ENCODE measurements at regions not wholly inside any gene's neighbourhood (a gene's known extent, or its start where the extent isn't known, plus 50 kb on each side); places are given as distances from the start of the nearest gene placed in this dataset.
"Not testable (repeated sequence)": the region's sequence is repeated elsewhere in the genome, so short reads cannot be mapped to it uniquely, and the experiment has no call there.

DNA sequence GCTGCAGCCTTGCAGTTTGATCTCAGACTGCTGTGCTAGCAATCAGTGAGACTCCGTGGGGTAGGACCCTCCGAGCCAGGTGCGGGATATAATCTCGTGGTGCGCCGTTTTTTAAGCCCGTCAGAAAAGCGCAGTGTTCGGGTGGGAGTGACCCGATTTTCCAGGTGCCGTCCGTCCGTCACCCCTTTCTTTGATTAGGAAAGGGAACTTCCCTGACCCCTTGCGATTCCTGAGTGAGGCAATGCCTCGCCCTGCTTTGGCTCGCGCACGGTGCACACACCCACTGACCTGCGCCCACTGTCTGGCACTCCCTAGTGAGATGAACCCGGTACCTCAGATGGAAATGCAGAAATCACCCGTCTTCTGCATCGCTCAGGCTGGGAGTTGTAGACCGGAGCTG is 203.2 kb downstream of the SNCAIP start:
- ATAC-seq = not testable (repeated sequence)

DNA sequence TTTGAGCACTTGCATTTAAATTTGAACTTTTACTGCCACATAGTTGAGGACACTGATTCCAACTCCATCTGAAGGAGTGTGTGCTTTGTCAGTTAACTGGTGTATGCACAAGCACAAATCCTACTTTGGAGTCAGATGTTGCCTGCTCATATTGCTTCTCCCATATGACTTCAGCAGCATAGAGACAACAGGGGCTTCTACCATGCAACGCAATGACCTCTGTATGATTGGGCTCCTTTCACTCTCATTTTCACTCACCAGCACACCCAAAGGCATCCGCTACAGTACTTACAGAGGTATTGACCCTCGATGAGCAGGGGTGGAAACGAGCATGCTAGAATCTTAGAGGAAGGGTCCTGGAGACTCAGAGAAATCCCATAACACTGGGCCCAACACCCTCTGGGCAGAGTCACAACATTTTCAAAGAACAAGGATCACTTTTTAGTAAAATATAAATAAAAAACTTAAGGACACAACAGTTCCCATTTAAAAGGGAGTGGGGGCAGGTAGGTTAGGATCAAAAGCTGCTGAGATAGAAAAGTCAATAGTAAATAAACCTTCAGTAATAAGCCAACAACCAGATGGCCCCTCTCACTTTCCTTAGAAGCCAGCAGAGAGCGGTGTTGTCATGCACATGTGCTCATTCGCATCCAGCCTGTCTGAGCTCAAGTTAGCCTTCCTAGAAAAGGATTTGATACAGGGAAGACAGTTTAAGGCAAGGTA is 203.8 kb downstream of the SNCAIP start:
- TF ChIP-seq TCF4 (CRISPR knock-in tag; IDR thresholded peaks at IDR 0.05; ENCODE audit: borderline replicate concordance) (no peak), ARNTL (CRISPR knock-in tag; IDR thresholded peaks at IDR 0.05; ENCODE audit: borderline replicate concordance, low read depth) (no peak), BACH2 (CRISPR knock-in tag; IDR thresholded peaks at IDR 0.05; ENCODE audit: borderline replicate concordance) (no peak), ZFP30 (CRISPR knock-in tag; IDR thresholded peaks at IDR 0.05) (no peak), OSR1 (CRISPR knock-in tag; IDR thresholded peaks at IDR 0.05) (no peak), RARB (CRISPR knock-in tag; IDR thresholded peaks at IDR 0.05) (no peak), SNAI2 (CRISPR knock-in tag; IDR thresholded peaks at IDR 0.05) (no peak)
- TF ChIP-seq, protein P1, sequence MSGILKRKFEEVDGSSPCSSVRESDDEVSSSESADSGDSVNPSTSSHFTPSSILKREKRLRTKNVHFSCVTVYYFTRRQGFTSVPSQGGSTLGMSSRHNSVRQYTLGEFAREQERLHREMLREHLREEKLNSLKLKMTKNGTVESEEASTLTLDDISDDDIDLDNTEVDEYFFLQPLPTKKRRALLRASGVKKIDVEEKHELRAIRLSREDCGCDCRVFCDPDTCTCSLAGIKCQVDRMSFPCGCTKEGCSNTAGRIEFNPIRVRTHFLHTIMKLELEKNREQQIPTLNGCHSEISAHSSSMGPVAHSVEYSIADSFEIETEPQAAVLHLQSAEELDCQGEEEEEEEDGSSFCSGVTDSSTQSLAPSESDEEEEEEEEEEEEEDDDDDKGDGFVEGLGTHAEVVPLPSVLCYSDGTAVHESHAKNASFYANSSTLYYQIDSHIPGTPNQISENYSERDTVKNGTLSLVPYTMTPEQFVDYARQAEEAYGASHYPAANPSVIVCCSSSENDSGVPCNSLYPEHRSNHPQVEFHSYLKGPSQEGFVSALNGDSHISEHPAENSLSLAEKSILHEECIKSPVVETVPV (CRISPR knock-in tag; IDR thresholded peaks at IDR 0.05) = no peak
- TF ChIP-seq, protein P2, sequence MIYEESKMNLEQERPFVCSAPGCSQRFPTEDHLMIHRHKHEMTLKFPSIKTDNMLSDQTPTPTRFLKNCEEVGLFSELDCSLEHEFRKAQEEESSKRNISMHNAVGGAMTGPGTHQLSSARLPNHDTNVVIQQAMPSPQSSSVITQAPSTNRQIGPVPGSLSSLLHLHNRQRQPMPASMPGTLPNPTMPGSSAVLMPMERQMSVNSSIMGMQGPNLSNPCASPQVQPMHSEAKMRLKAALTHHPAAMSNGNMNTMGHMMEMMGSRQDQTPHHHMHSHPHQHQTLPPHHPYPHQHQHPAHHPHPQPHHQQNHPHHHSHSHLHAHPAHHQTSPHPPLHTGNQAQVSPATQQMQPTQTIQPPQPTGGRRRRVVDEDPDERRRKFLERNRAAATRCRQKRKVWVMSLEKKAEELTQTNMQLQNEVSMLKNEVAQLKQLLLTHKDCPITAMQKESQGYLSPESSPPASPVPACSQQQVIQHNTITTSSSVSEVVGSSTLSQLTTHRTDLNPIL (CRISPR knock-in tag; IDR thresholded peaks at IDR 0.05; ENCODE audit: low read depth) = no peak
- TF ChIP-seq, protein P3, sequence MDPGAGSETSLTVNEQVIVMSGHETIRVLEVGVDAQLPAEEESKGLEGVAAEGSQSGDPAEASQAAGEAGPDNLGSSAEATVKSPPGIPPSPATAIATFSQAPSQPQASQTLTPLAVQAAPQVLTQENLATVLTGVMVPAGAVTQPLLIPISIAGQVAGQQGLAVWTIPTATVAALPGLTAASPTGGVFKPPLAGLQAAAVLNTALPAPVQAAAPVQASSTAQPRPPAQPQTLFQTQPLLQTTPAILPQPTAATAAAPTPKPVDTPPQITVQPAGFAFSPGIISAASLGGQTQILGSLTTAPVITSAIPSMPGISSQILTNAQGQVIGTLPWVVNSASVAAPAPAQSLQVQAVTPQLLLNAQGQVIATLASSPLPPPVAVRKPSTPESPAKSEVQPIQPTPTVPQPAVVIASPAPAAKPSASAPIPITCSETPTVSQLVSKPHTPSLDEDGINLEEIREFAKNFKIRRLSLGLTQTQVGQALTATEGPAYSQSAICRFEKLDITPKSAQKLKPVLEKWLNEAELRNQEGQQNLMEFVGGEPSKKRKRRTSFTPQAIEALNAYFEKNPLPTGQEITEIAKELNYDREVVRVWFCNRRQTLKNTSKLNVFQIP (CRISPR knock-in tag; IDR thresholded peaks at IDR 0.05; ENCODE audit: borderline replicate concordance, low read depth) = no peak
- TF ChIP-seq, protein P4, sequence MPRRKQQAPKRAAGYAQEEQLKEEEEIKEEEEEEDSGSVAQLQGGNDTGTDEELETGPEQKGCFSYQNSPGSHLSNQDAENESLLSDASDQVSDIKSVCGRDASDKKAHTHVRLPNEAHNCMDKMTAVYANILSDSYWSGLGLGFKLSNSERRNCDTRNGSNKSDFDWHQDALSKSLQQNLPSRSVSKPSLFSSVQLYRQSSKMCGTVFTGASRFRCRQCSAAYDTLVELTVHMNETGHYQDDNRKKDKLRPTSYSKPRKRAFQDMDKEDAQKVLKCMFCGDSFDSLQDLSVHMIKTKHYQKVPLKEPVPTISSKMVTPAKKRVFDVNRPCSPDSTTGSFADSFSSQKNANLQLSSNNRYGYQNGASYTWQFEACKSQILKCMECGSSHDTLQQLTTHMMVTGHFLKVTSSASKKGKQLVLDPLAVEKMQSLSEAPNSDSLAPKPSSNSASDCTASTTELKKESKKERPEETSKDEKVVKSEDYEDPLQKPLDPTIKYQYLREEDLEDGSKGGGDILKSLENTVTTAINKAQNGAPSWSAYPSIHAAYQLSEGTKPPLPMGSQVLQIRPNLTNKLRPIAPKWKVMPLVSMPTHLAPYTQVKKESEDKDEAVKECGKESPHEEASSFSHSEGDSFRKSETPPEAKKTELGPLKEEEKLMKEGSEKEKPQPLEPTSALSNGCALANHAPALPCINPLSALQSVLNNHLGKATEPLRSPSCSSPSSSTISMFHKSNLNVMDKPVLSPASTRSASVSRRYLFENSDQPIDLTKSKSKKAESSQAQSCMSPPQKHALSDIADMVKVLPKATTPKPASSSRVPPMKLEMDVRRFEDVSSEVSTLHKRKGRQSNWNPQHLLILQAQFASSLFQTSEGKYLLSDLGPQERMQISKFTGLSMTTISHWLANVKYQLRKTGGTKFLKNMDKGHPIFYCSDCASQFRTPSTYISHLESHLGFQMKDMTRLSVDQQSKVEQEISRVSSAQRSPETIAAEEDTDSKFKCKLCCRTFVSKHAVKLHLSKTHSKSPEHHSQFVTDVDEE (CRISPR knock-in tag; IDR thresholded peaks at IDR 0.05) = no peak
- ATAC-seq = peak; percentile 100

DNA sequence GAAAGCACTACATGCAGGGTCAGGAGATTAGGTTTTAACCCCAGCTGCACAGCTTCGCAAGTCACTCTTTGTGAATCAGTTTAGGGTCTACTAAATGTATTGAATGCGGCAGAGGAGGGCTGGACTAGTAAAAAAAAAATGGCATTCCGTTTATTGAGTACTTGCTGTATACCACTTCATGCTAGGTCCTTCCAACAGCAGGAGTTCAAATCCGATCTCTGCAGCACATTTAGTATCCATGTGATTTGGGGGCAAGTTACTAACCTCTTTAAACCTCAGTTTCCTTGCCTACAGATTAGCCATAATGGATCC is 204.4 kb downstream of the SNCAIP start:
- peak; percentile 38; the same call in 2 of the 3 replicates for ATAC-seq

DNA sequence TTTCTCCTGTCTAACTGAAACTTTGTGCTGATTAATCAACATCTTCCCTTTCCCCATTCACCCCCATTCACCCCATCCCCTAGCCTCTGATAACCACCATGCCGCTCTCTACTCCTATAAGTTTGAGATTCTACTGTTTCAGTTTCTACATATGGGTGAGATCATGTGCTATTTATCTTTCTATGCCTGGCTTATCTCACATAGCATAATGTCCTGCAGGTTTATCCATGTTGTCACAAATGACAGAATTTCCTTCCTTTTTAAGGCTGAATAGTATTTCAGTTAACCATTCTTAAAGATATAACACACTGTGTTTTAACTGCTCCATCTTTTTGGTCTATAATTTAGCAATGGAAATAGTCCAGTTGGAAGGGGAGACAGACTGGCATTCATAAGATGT is 205.1 kb downstream of the SNCAIP start:
- ATAC-seq = no peak
- TF ChIP-seq ESRRG (CRISPR knock-in tag; IDR thresholded peaks at IDR 0.05) = no peak
- TF ChIP-seq, protein P3 (CRISPR knock-in tag; IDR thresholded peaks at IDR 0.05; ENCODE audit: borderline replicate concordance, low read depth) = no peak
- TF ChIP-seq ISL1 (CRISPR knock-in tag; IDR thresholded peaks at IDR 0.05) = no peak
- TF ChIP-seq, protein P4 (CRISPR knock-in tag; IDR thresholded peaks at IDR 0.05) = no peak
- TF ChIP-seq GLIS3 (CRISPR knock-in tag; IDR thresholded peaks at IDR 0.05) = no peak
- no peak for TF ChIP-seq ZNF565 (CRISPR knock-in tag; conservative IDR thresholded peaks at IDR 0.05; ENCODE audit: low read depth)
- TF ChIP-seq TOX (CRISPR knock-in tag; IDR thresholded peaks at IDR 0.05; ENCODE audit: borderline replicate concordance) = no peak
- no peak for TF ChIP-seq PPARA (CRISPR knock-in tag; IDR thresholded peaks at IDR 0.05; ENCODE audit: borderline replicate concordance)
- TF ChIP-seq TCF4 (CRISPR knock-in tag; IDR thresholded peaks at IDR 0.05; ENCODE audit: borderline replicate concordance) = no peak
- TF ChIP-seq ZNF8 (CRISPR knock-in tag; IDR thresholded peaks at IDR 0.05) = no peak

More for the DNA sequence above, 204.4 kb downstream of the SNCAIP start:
- TF ChIP-seq BACH2 (CRISPR knock-in tag; IDR thresholded peaks at IDR 0.05; ENCODE audit: borderline replicate concordance) = no peak
- TF ChIP-seq ZNF565 (CRISPR knock-in tag; conservative IDR thresholded peaks at IDR 0.05; ENCODE audit: low read depth) = no peak
- TF ChIP-seq ARNTL (CRISPR knock-in tag; IDR thresholded peaks at IDR 0.05; ENCODE audit: borderline replicate concordance, low read depth) = no peak
- no peak for TF ChIP-seq OSR1 (CRISPR knock-in tag; IDR thresholded peaks at IDR 0.05)
- TF ChIP-seq TCF4 (CRISPR knock-in tag; IDR thresholded peaks at IDR 0.05; ENCODE audit: borderline replicate concordance) = no peak
- no peak for TF ChIP-seq PPARA (CRISPR knock-in tag; IDR thresholded peaks at IDR 0.05; ENCODE audit: borderline replicate concordance)
- TF ChIP-seq CSDC2 (CRISPR knock-in tag; IDR thresholded peaks at IDR 0.05) = no peak
- TF ChIP-seq, protein P2 (CRISPR knock-in tag; IDR thresholded peaks at IDR 0.05; ENCODE audit: low read depth) = no peak
- TF ChIP-seq SNAI2 (CRISPR knock-in tag; IDR thresholded peaks at IDR 0.05) = no peak
- no peak for TF ChIP-seq GLIS3 (CRISPR knock-in tag; IDR thresholded peaks at IDR 0.05)
- no peak for TF ChIP-seq ZNF70 (CRISPR knock-in tag; IDR thresholded peaks at IDR 0.05)
- no peak for TF ChIP-seq ESRRG (CRISPR knock-in tag; IDR thresholded peaks at IDR 0.05)
- TF ChIP-seq ZFP3 (CRISPR knock-in tag; IDR thresholded peaks at IDR 0.05) = no peak
